Ishikawa (cell line): ENCODE measurements at regions not wholly inside any gene's neighbourhood (a gene's known extent, or its start where the extent isn't known, plus 50 kb on each side); places are given as distances from the start of the nearest gene placed in this dataset.

Experiments
- CEBPB ChIP-seq: IDR thresholded peaks from 2 replicates; pipeline ENCODE4 v1.6.1; 2012
- CREB1 ChIP-seq: IDR thresholded peaks from 2 replicates; pipeline ENCODE4 v1.6.1; 2012; ENCODE audit warnings: low read depth
- EGR1 ChIP-seq: IDR thresholded peaks from 2 replicates; pipeline ENCODE4 v1.6.1; 2012
- EP300 ChIP-seq: IDR thresholded peaks from 2 replicates; pipeline ENCODE4 v1.6.1; 2012; ENCODE audit warnings: borderline replicate concordance
- FOXM1 ChIP-seq: IDR thresholded peaks from 2 replicates; pipeline ENCODE4 v1.6.1; 2012; ENCODE audit warnings: low read depth, borderline replicate concordance
- NFIC ChIP-seq: IDR thresholded peaks from 2 replicates; pipeline ENCODE4 v1.6.1; 2012
- RAD21 ChIP-seq: IDR thresholded peaks from 2 replicates; pipeline ENCODE4 v1.6.1; 2012; ENCODE audit warnings: low read depth
- TAF1 ChIP-seq: IDR thresholded peaks from 2 replicates; pipeline ENCODE4 v1.6.1; 2012; ENCODE audit warnings: low read depth, mild to moderate bottlenecking
- TCF12 ChIP-seq: IDR thresholded peaks from 2 replicates; pipeline ENCODE4 v1.6.1; 2012; ENCODE audit warnings: low read depth
- TEAD4 ChIP-seq: IDR thresholded peaks from 2 replicates; pipeline ENCODE4 v1.6.1; 2012
- YY1 ChIP-seq: IDR thresholded peaks from 2 replicates; pipeline ENCODE4 v1.6.1; 2012; ENCODE audit warnings: low read depth
- ZBTB7A ChIP-seq: IDR thresholded peaks from 2 replicates; pipeline ENCODE4 v1.6.1; 2012; ENCODE audit warnings: low read depth
- TF ChIP-seq, protein P1 (sequence below): IDR thresholded peaks from 2 replicates; pipeline ENCODE4 v1.6.1; 2012; ENCODE audit warnings: low read depth, mild to moderate bottlenecking
- TF ChIP-seq, protein P2 (sequence below): IDR thresholded peaks from 2 replicates; pipeline ENCODE4 v1.6.1; 2012
- TF ChIP-seq, protein P3 (sequence below): IDR thresholded peaks from 2 replicates; pipeline ENCODE4 v1.6.1; 2012

DNA sequence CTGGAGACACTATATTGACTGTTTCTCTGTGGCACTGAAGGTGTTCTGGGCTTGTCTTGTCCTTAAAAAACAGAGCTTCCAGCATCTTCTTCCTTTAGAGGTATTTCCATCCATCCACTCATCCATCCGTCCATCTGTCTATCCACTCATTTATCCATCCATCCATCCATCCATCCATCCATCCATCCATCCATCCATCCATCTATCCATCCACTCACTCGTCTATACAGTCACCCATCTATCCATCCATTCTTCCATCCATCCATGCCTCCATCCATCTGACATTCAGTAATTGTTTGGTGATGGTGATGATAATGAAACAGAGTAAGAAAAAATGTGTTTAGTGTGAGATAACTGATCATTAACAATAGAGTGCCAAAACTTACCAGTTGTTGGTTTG is 334.8 kb downstream of the NSG2 start:
- TF ChIP-seq FOXM1 (no peak), YY1 (no peak), RAD21 (no peak), CREB1 (no peak), CEBPB (no peak), ZBTB7A (no peak), TEAD4 (no peak), NFIC (no peak), EP300 (no peak)
- TF ChIP-seq, protein P1, sequence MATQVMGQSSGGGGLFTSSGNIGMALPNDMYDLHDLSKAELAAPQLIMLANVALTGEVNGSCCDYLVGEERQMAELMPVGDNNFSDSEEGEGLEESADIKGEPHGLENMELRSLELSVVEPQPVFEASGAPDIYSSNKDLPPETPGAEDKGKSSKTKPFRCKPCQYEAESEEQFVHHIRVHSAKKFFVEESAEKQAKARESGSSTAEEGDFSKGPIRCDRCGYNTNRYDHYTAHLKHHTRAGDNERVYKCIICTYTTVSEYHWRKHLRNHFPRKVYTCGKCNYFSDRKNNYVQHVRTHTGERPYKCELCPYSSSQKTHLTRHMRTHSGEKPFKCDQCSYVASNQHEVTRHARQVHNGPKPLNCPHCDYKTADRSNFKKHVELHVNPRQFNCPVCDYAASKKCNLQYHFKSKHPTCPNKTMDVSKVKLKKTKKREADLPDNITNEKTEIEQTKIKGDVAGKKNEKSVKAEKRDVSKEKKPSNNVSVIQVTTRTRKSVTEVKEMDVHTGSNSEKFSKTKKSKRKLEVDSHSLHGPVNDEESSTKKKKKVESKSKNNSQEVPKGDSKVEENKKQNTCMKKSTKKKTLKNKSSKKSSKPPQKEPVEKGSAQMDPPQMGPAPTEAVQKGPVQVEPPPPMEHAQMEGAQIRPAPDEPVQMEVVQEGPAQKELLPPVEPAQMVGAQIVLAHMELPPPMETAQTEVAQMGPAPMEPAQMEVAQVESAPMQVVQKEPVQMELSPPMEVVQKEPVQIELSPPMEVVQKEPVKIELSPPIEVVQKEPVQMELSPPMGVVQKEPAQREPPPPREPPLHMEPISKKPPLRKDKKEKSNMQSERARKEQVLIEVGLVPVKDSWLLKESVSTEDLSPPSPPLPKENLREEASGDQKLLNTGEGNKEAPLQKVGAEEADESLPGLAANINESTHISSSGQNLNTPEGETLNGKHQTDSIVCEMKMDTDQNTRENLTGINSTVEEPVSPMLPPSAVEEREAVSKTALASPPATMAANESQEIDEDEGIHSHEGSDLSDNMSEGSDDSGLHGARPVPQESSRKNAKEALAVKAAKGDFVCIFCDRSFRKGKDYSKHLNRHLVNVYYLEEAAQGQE: no peak

DNA sequence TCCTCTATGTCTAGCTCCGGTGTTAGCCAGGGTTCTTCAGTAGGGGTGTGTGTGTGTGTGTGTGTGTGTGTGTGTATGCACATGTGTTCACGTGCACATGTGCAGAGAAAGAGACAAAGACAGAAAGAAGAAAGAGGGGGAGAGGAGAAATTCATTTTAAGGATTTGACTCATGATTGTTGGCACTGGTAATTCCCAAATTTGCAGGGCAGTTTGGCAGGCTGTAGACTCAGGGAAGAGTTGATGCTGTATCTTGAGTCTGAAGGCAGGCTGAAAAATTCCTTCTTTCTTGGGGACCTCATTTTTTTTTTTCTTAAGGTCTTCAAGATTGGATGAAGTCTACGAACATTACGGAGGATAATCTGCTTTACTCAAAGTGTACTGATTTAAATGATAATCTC is 335.7 kb downstream of the NSG2 start:
- TF ChIP-seq, protein P2, sequence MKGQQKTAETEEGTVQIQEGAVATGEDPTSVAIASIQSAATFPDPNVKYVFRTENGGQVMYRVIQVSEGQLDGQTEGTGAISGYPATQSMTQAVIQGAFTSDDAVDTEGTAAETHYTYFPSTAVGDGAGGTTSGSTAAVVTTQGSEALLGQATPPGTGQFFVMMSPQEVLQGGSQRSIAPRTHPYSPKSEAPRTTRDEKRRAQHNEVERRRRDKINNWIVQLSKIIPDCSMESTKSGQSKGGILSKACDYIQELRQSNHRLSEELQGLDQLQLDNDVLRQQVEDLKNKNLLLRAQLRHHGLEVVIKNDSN: no peak
- no peak for TF ChIP-seq CEBPB
- TF ChIP-seq, protein P3, sequence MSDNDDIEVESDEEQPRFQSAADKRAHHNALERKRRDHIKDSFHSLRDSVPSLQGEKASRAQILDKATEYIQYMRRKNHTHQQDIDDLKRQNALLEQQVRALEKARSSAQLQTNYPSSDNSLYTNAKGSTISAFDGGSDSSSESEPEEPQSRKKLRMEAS: no peak
- TF ChIP-seq, protein P1: no peak
- no peak for TF ChIP-seq ZBTB7A
- no peak for TF ChIP-seq EGR1

DNA sequence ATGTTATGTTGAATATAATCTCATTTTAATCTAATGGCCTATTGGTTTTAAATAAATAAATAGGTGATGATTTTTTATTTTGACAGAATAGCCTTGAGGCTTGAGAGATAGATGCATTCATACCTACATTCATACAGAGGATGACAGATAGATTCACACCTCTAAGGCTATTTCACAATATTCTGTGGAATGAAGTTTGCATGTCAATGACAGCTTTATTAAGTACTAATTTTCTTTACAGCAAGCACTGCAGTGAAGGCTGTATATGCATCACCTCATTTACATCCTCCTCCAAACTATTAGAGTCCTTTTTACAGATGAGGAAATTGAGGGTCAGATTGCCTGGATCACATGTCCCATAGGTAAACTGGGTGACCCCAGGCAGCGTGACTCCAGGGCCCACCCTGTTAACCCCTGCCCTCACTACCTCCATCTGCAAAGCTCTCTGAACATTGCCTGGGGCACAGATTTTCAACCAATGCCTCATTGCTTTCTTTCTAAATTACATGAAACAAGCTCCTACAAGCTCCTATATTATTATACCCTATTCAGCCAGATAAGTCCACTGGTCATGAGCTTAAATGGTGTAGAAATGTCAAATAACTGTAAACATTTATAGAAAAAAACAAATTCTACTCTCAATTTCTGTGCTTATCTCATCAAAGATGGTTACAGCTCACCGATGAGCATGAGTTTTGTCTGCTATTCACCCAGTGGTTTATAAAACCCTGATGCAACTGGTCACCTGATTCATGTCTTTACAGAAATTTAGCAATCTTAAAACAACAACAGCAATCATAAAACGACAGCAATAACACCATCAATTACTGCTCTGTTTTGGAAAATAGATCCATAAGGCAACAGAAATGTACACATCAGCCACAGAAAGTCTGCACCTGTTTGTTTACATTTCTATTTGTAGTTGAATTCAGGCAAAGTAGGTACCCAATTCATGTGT is 338.0 kb downstream of the NSG2 start:
- TF ChIP-seq, protein P1: no peak
- TF ChIP-seq, protein P2: no peak
- no peak for TF ChIP-seq EP300
- no peak for TF ChIP-seq TEAD4
- no peak for TF ChIP-seq TCF12
- no peak for TF ChIP-seq NFIC
- no peak for TF ChIP-seq ZBTB7A
- no peak for TF ChIP-seq TAF1

DNA sequence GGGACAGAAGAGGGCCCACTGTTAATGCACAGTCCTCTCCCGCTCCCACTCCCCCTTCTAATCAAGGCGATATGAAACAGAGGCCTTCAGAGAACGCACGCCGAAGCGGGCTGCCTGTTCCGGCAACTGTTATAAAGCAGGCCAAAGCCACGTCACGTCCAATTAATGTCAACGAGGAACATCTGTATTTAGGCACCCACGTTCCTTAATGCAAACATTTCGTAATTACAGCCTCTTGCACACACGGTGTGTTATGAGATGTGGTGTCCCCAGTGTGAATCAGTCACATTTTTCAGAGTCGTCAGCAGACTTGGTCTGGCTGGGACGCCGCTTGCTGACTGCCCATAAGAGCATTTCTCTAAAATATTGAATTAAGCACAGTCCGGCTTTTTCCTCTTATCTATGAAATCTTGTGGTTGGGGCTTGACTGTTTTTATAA is 339.0 kb downstream of the NSG2 start:
- no peak for TF ChIP-seq YY1
- no peak for TF ChIP-seq TCF12
- TF ChIP-seq, protein P2: no peak
- no peak for TF ChIP-seq CEBPB
- TF ChIP-seq, protein P1: no peak
- TF ChIP-seq NFIC: no peak
- no peak for TF ChIP-seq FOXM1
- TF ChIP-seq EP300: no peak
- TF ChIP-seq RAD21: no peak
